Kidney epithelial cell (primary cell): ENCODE measurements at regions not wholly inside any gene's neighbourhood (a gene's known extent, or its start where the extent isn't known, plus 50 kb on each side); places are given as distances from the start of the nearest gene placed in this dataset.
"Not testable (repeated sequence)": the region's sequence is repeated elsewhere in the genome, so short reads cannot be mapped to it uniquely, and the experiment has no call there.

Experiments used
- DNase-seq: peaks from one replicate; pipeline ENCODE4 v3.0.0-alpha.2; 2010; ENCODE audit warnings: low read depth
- H3K27me3 ChIP-seq: 2 replicates; pipeline ENCODE4 v1.6.0; 2011; ENCODE audit warnings: low read length; ENCODE audit not compliant: control insufficient read depth, insufficient read depth
- H3K36me3 ChIP-seq: 2 replicates; pipeline ENCODE4 v1.5.1; 2011; ENCODE audit warnings: low read length; ENCODE audit not compliant: control insufficient read depth, insufficient read depth
- H3K4me3 ChIP-seq: 2 replicates; pipeline ENCODE4 v1.5.1; 2011; ENCODE audit warnings: low read depth, mild to moderate bottlenecking, control low read depth, low read length
- CTCF ChIP-seq: IDR thresholded peaks from 2 replicates; pipeline ENCODE4 v1.5.1; 2011; ENCODE audit warnings: mild to moderate bottlenecking, moderate library complexity, low read length, control low read depth, inconsistent platforms; ENCODE audit not compliant: insufficient read depth, poor library complexity, severe bottlenecking

- H3K36me3 ChIP-seq, result no peaks in the 10 kb centered on the region
- DNase-seq, result no peak
- no peak overlapping the region for H3K4me3 ChIP-seq
- H3K27me3 ChIP-seq, result no peaks in the 10 kb centered on the region
- no peak for TF ChIP-seq CTCF
Observed at GRCh38 chr16:13359835-13360234, 458.4 kb downstream of the SHISA9 start.

GRCh38 chr16:13372421-13372820 lies 471.0 kb downstream of the SHISA9 start:
- no peak overlapping the region for H3K4me3 ChIP-seq
- H3K36me3 ChIP-seq, result no peaks in the 10 kb centered on the region
- DNase-seq, result no peak
- no peaks in the 10 kb centered on the region for H3K27me3 ChIP-seq
- no peak for TF ChIP-seq CTCF

- H3K36me3 ChIP-seq, result no peaks in the 10 kb centered on the region
- TF ChIP-seq CTCF, result no peak
- no peaks in the 10 kb centered on the region for H3K27me3 ChIP-seq
- no peak for DNase-seq
- H3K4me3 ChIP-seq, result no peak overlapping the region
Observed at GRCh38 chr16:13376174-13376573, 474.8 kb downstream of the SHISA9 start.

GRCh38 chr16:13377143-13377542 lies 475.7 kb downstream of the SHISA9 start:
- TF ChIP-seq CTCF, result no peak
- DNase-seq, result no peak
- Histone ChIP-seq H3K36me3 (no peaks in the 10 kb centered on the region), H3K27me3 (no peaks in the 10 kb centered on the region), H3K4me3 (no peak overlapping the region)

GRCh38 chr16:13378151-13378550 lies 476.8 kb downstream of the SHISA9 start:
- no peaks in the 10 kb centered on the region for H3K36me3 ChIP-seq
- no peak for TF ChIP-seq CTCF
- DNase-seq, result no peak
- no peaks in the 10 kb centered on the region for H3K27me3 ChIP-seq
- H3K4me3 ChIP-seq, result no peak overlapping the region

GRCh38 chr16:13379266-13379665 lies 477.9 kb downstream of the SHISA9 start:
- H3K27me3 ChIP-seq, result no peaks in the 10 kb centered on the region
- no peak for TF ChIP-seq CTCF
- no peak for DNase-seq
- H3K36me3 ChIP-seq, result no peaks in the 10 kb centered on the region
- H3K4me3 ChIP-seq, result no peak overlapping the region

- H3K36me3 ChIP-seq, H3K27me3 ChIP-seq, DNase-seq, H3K4me3 ChIP-seq: not testable (repeated sequence)
Observed at GRCh38 chr16:13385156-13386040, 484.0 kb downstream of the SHISA9 start.
